Keratinocyte (primary cell): ENCODE measurements at regions not wholly inside any gene's neighbourhood (a gene's known extent, or its start where the extent isn't known, plus 50 kb on each side); places are given as distances from the start of the nearest gene placed in this dataset.
A peak's percentile ranks its signal among the peaks of the same experiment; 100 is the strongest.

Experiments
- DNase-seq: peaks from one replicate; pipeline ENCODE4 v3.0.0-alpha.2; 2011; ENCODE audit warnings: low read depth, missing footprints, low spot score
- FAIRE-seq: peaks from 2 replicates; lab custom pipeline; 2011; peaks lifted over from hg19 to GRCh38; lab: Jason Lieb, UNC
- H2AFZ ChIP-seq: 2 replicates; pipeline ENCODE4 v1.6.0; 2012; ENCODE audit warnings: low read length, control low read depth, inconsistent platforms; ENCODE audit not compliant: control insufficient read depth
- H3K27ac ChIP-seq: 2 replicates; pipeline ENCODE4 v1.5.1; 2011; ENCODE audit warnings: low read length; ENCODE audit not compliant: control insufficient read depth, insufficient read depth
- H3K27me3 ChIP-seq: 3 replicates; pipeline ENCODE4 v1.6.0; 2011; ENCODE audit warnings: low read length; ENCODE audit not compliant: control insufficient read depth, insufficient read depth; ENCODE audit errors: extremely low read depth
- H3K36me3 ChIP-seq, 2 experiments: 2 replicates in 1 of 2; 3 replicates in 1 of 2; pipeline ENCODE4 v1.5.1; 2011; ENCODE audit warnings: low read length in 2 of 2, mild to moderate bottlenecking in 1 of 2; ENCODE audit not compliant: control insufficient read depth in 2 of 2, insufficient read depth in 2 of 2; ENCODE audit errors: extremely low read depth in 1 of 2
- H3K4me1 ChIP-seq: 3 replicates; pipeline ENCODE4 v1.5.1; 2011; ENCODE audit warnings: low read length; ENCODE audit not compliant: control insufficient read depth, insufficient read depth; ENCODE audit errors: extremely low read depth
- H3K4me2 ChIP-seq: 3 replicates; pipeline ENCODE4 v1.6.0; 2011; ENCODE audit warnings: low read depth, low read length; ENCODE audit not compliant: control insufficient read depth, insufficient read depth; ENCODE audit errors: extremely low read depth
- H3K4me3 ChIP-seq, 3 experiments: fragments of 200-600 bp in 1 of 3; sonication (generic) in 1 of 3; 2 replicates in 2 of 3; 3 replicates in 1 of 3; pipeline ENCODE4 v1.5.1; 2011 to 2016; ENCODE audit warnings: low read length in 3 of 3, mild to moderate bottlenecking in 3 of 3, control low read depth in 2 of 3, inconsistent platforms in 1 of 3, low read depth in 1 of 3, mixed read lengths in 1 of 3, mixed run types in 1 of 3, moderate library complexity in 1 of 3; ENCODE audit not compliant: control insufficient read depth in 2 of 3, insufficient read depth in 2 of 3; ENCODE audit errors: extremely low read depth in 1 of 3
- H3K79me2 ChIP-seq: 2 replicates; pipeline ENCODE4 v1.6.0; 2012; ENCODE audit warnings: low read length; ENCODE audit not compliant: control insufficient read depth, insufficient read depth
- H3K9ac ChIP-seq: 3 replicates; pipeline ENCODE4 v1.6.0; 2011; ENCODE audit warnings: low read length; ENCODE audit not compliant: control insufficient read depth, insufficient read depth; ENCODE audit errors: extremely low read depth
- H3K9me1 ChIP-seq: 3 replicates; pipeline ENCODE4 v1.6.0; 2011; ENCODE audit warnings: low read length; ENCODE audit not compliant: control insufficient read depth, insufficient read depth; ENCODE audit errors: extremely low read depth
- H3K9me3 ChIP-seq: 2 replicates; pipeline ENCODE4 v1.5.1; 2012; ENCODE audit warnings: low read depth, low read length; ENCODE audit not compliant: control insufficient read depth
- H4K20me1 ChIP-seq: 3 replicates; pipeline ENCODE4 v1.6.0; 2011; ENCODE audit warnings: low read length; ENCODE audit not compliant: control insufficient read depth, insufficient read depth; ENCODE audit errors: extremely low read depth
- EZH2 ChIP-seq: IDR thresholded peaks from one replicate; pipeline ENCODE4 v1.6.1; 2012; ENCODE audit warnings: inconsistent platforms, mild to moderate bottlenecking, low read length, moderate library complexity
- dilution Hi-C: fragments of 300-500 bp; cut with MboI; formaldehyde crosslinking; loops from one replicate; pipeline ENCODE4 v1.7.0; 2020; ENCODE audit warnings: low sequenced_read_pairs; ENCODE audit not compliant: extremely low pct_ligation_motif_present
- TF ChIP-seq, protein P1 (sequence below), 3 experiments: IDR thresholded peaks in 1 of 3; conservative IDR thresholded peaks in 1 of 3; optimal IDR thresholded peaks in 1 of 3; 2 replicates in 2 of 3; 3 replicates in 1 of 3; pipeline versions ENCODE3 to v1.5.1; 2011; ENCODE audit warnings: low read length in 3 of 3, mild to moderate bottlenecking in 3 of 3, moderate library complexity in 2 of 3, control low read depth in 1 of 3, inconsistent platforms in 1 of 3; ENCODE audit not compliant: insufficient read depth in 2 of 3; ENCODE audit errors: extremely low read depth in 1 of 3

DNA sequence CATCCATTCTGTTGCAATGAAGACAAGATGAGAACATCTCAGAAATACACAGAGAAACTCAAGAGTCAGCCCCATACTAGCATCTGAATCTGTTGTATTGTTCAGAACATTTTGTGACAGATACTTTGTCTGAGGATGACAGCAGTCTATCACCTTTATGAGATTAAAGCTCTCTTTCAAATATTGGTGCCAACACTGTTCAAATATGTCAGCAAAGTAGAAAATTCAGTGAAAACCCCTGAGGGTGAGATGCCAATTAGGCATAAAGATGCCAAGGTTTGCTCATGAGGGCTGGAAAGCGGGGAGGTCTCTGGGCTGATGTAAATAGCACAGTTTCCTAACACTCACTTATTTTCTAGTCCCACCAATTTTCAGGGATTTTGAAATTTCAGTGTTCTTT, 1054.2 kb upstream of the CRIM1 start:
- Histone ChIP-seq H3K9ac (no peak overlapping the region), H3K36me3 (no peaks in the 10 kb centered on the region), H3K9me3 (no peaks in the 10 kb centered on the region), H3K27me3 (no peaks in the 10 kb centered on the region), H3K4me3 (no peak overlapping the region), H2AFZ (no peak overlapping the region), H3K4me2 (no peak overlapping the region), H3K4me1 (peaks cover 3% of the 10 kb centered on the region), H3K27ac (no peak overlapping the region), H3K79me2 (no peaks in the 10 kb centered on the region), H3K9me1 (no peaks in the 10 kb centered on the region), H4K20me1 (no peaks in the 10 kb centered on the region)
- dilution Hi-C loops, result no loop called here
- FAIRE-seq (no peak), DNase-seq (no peak)
- TF ChIP-seq EZH2, result no peak
- TF ChIP-seq, protein P1, sequence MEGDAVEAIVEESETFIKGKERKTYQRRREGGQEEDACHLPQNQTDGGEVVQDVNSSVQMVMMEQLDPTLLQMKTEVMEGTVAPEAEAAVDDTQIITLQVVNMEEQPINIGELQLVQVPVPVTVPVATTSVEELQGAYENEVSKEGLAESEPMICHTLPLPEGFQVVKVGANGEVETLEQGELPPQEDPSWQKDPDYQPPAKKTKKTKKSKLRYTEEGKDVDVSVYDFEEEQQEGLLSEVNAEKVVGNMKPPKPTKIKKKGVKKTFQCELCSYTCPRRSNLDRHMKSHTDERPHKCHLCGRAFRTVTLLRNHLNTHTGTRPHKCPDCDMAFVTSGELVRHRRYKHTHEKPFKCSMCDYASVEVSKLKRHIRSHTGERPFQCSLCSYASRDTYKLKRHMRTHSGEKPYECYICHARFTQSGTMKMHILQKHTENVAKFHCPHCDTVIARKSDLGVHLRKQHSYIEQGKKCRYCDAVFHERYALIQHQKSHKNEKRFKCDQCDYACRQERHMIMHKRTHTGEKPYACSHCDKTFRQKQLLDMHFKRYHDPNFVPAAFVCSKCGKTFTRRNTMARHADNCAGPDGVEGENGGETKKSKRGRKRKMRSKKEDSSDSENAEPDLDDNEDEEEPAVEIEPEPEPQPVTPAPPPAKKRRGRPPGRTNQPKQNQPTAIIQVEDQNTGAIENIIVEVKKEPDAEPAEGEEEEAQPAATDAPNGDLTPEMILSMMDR (optimal IDR thresholded peaks at IDR 0.05 in 1 of 3, IDR thresholded peaks at IDR 0.05 in 1 of 3, conservative IDR thresholded peaks at IDR 0.05 in 1 of 3; ENCODE audit: extremely low read depth in 1 of 3, insufficient read depth in 2 of 3, low read length in 3 of 3), result no peak

DNA sequence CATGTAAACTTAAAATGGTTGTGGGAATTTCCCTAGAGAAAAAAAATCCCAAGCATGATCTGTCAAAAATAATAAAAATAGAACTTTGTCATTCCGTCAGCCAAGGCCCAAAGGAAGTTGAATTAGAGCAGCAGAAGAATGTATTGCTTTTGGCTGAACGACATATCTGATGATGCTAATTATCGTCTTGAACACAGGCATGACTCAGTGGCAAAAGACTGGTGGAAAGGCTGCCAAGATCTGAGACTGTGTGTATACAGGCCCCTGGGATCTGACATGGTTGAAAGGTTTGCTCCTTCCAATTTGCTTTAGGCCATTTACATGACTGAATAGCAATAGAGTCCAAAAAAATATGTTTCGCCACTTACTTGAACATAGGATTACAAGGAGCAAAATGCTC, 1057.1 kb upstream of the CRIM1 start:
- no peak overlapping the region for H3K27ac ChIP-seq
- no peak overlapping the region for H3K4me3 ChIP-seq
- H3K4me2 ChIP-seq, result no peak overlapping the region
- H3K9me1 ChIP-seq, result no peaks in the 10 kb centered on the region
- no peaks in the 10 kb centered on the region for H3K79me2 ChIP-seq
- H3K9me3 ChIP-seq, result no peaks in the 10 kb centered on the region
- no peak overlapping the region for H2AFZ ChIP-seq
- peak; percentile 68 for FAIRE-seq
- H3K27me3 ChIP-seq, result no peaks in the 10 kb centered on the region
- no peak overlapping the region for H3K9ac ChIP-seq
- no peak for DNase-seq
- TF ChIP-seq, protein P1 (optimal IDR thresholded peaks at IDR 0.05 in 1 of 3, IDR thresholded peaks at IDR 0.05 in 1 of 3, conservative IDR thresholded peaks at IDR 0.05 in 1 of 3; ENCODE audit: extremely low read depth in 1 of 3, insufficient read depth in 2 of 3, low read length in 3 of 3), result no peak
- no peak for TF ChIP-seq EZH2
- peaks cover 3% of the 10 kb centered on the region for H3K4me1 ChIP-seq
- H4K20me1 ChIP-seq, result no peaks in the 10 kb centered on the region
- no peaks in the 10 kb centered on the region for H3K36me3 ChIP-seq
- dilution Hi-C loops, result no loop called here
